BLaER1 (cell line): ENCODE measurements at regions not wholly inside any gene's neighbourhood (a gene's known extent, or its start where the extent isn't known, plus 50 kb on each side); places are given as distances from the start of the nearest gene placed in this dataset.
"Not testable (repeated sequence)": the region's sequence is repeated elsewhere in the genome, so short reads cannot be mapped to it uniquely, and the experiment has no call there.

Experiments
- H3K27ac ChIP-seq: shearing (Covaris generic); formaldehyde crosslinking; 2 replicates; pipeline ENCODE4 v1.8.1; 2022
- H3K27me3 ChIP-seq: shearing (Covaris generic); formaldehyde crosslinking; 2 replicates; pipeline ENCODE4 v1.8.1; 2022
- H3K36me3 ChIP-seq: shearing (Covaris generic); formaldehyde crosslinking; 2 replicates; pipeline ENCODE4 v1.8.1; 2022
- H3K4me1 ChIP-seq: shearing (Covaris generic); formaldehyde crosslinking; 2 replicates; pipeline ENCODE4 v1.8.1; 2022
- H3K4me2 ChIP-seq: shearing (Covaris generic); formaldehyde crosslinking; 2 replicates; pipeline ENCODE4 v1.8.1; 2022
- H3K4me3 ChIP-seq: shearing (Covaris generic); formaldehyde crosslinking; 2 replicates; pipeline ENCODE4 v1.8.1; 2022
- H3K9ac ChIP-seq: shearing (Covaris generic); formaldehyde crosslinking; 2 replicates; pipeline ENCODE4 v1.8.1; 2022
- H3K9me3 ChIP-seq: shearing (Covaris generic); formaldehyde crosslinking; 2 replicates; pipeline ENCODE4 v1.8.1; 2022
- H4K20me1 ChIP-seq: shearing (Covaris generic); formaldehyde crosslinking; 2 replicates; pipeline ENCODE4 v1.8.1; 2022
- Cebpa-rat ChIP-seq: shearing (Covaris generic); IDR thresholded peaks from 2 replicates; pipeline ENCODE4 v1.8.1; 2022

GRCh38 chr3:158920371-158920770 lies 118.5 kb downstream of the MFSD1 start:
- H3K9ac ChIP-seq: no peak overlapping the region
- H3K4me1 ChIP-seq: no peaks in the 10 kb centered on the region
- TF ChIP-seq Cebpa-rat: no peak
- H3K36me3 ChIP-seq: no peaks in the 10 kb centered on the region
- no peaks in the 10 kb centered on the region for H4K20me1 ChIP-seq
- H3K9me3 ChIP-seq: no peaks in the 10 kb centered on the region
- no peak overlapping the region for H3K4me3 ChIP-seq
- no peak overlapping the region for H3K27ac ChIP-seq
- no peak overlapping the region for H3K4me2 ChIP-seq
- H3K27me3 ChIP-seq: no peaks in the 10 kb centered on the region

GRCh38 chr3:158925021-158925420 lies 123.2 kb downstream of the MFSD1 start:
- Histone ChIP-seq H3K4me1 (no peaks in the 10 kb centered on the region), H3K4me2 (no peak overlapping the region), H3K27ac (no peak overlapping the region), H3K36me3 (no peaks in the 10 kb centered on the region), H4K20me1 (no peaks in the 10 kb centered on the region), H3K27me3 (no peaks in the 10 kb centered on the region), H3K9ac (no peak overlapping the region), H3K9me3 (no peaks in the 10 kb centered on the region), H3K4me3 (no peak overlapping the region)
- TF ChIP-seq Cebpa-rat: no peak

- H3K9ac ChIP-seq: no peak overlapping the region
- no peaks in the 10 kb centered on the region for H3K4me1 ChIP-seq
- no peak overlapping the region for H3K27ac ChIP-seq
- H3K9me3 ChIP-seq: no peaks in the 10 kb centered on the region
- H3K27me3 ChIP-seq: no peaks in the 10 kb centered on the region
- TF ChIP-seq Cebpa-rat: no peak
- H3K36me3 ChIP-seq: no peaks in the 10 kb centered on the region
- H4K20me1 ChIP-seq: no peaks in the 10 kb centered on the region
- no peak overlapping the region for H3K4me3 ChIP-seq
- no peak overlapping the region for H3K4me2 ChIP-seq
These were observed 124.1 kb downstream of the MFSD1 start for GRCh38 chr3:158925828-158926494.

DNA sequence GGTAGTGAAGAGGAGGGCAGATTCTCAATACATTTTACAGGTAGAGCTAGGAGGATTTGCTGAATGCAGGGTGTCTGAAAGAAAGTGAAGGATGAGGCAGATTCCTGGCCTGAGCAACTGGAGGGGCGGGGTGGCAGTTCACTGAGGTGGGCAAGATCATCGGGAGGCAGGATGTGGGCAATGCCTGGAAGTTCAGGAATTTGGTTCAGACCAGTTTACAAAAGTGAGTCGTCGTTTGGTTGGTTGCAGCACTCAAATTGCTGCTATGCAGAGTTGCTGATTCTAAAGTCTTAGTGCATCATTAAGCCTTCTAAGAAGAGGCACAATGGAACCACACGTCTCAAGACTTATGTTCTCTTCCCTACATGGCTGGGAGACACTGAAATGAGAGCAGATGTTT lies 134.0 kb downstream of the MFSD1 start:
- Histone ChIP-seq H3K27ac (no peak overlapping the region), H3K36me3 (no peaks in the 10 kb centered on the region), H3K4me2 (no peak overlapping the region), H3K9ac (no peak overlapping the region), H3K4me3 (no peak overlapping the region), H3K4me1 (no peaks in the 10 kb centered on the region), H3K9me3 (no peaks in the 10 kb centered on the region), H4K20me1 (no peaks in the 10 kb centered on the region), H3K27me3 (no peaks in the 10 kb centered on the region)
- TF ChIP-seq Cebpa-rat: no peak

- H3K4me2 ChIP-seq: no peak overlapping the region
- no peaks in the 10 kb centered on the region for H3K4me1 ChIP-seq
- no peak overlapping the region for H3K27ac ChIP-seq
- no peak overlapping the region for H3K9ac ChIP-seq
- TF ChIP-seq Cebpa-rat: no peak
- no peaks in the 10 kb centered on the region for H3K36me3 ChIP-seq
- no peaks in the 10 kb centered on the region for H4K20me1 ChIP-seq
- no peaks in the 10 kb centered on the region for H3K27me3 ChIP-seq
- no peak overlapping the region for H3K4me3 ChIP-seq
- H3K9me3 ChIP-seq: no peaks in the 10 kb centered on the region
These were observed 134.8 kb downstream of the MFSD1 start for GRCh38 chr3:158936530-158937113.

DNA sequence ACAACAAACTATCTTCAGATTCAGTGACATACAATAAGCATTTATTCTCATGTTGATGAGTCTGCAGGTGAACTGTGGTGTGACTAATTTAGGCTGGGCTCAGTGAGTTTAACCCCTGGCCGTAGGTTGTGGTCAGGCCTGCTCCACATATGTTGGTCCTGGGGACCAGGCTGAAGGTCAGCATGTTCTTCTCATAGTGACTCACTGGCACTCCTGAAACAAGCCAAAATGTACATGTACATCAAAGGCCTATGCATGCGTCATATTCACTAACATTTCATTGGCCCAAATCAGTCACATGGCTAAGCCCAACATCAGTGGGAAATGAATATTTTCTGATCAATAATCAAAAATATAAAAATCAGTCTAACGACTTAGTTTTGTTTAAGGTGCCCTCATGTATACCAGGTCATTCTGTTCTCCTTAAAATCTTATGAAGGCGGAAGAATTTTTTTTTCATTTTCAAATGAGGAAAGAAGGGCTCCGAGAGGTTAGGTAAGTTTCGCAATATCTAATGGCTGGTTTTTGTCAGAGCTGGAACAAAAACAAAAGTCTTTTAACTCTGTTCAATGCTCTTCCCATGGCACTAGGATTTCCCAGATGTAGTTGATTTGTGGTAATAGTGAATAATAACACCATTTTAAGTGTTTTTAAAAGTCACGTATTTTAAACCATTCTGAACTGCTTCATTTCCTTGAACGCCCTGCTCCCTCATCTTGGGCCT lies 148.5 kb downstream of the MFSD1 start:
- H3K9ac ChIP-seq: no peak overlapping the region
- no peaks in the 10 kb centered on the region for H4K20me1 ChIP-seq
- H3K4me1 ChIP-seq: no peaks in the 10 kb centered on the region
- H3K4me3 ChIP-seq: no peak overlapping the region
- H3K9me3 ChIP-seq: no peaks in the 10 kb centered on the region
- no peaks in the 10 kb centered on the region for H3K27me3 ChIP-seq
- H3K36me3 ChIP-seq: no peaks in the 10 kb centered on the region
- H3K27ac ChIP-seq: no peak overlapping the region
- peak; percentile 57; the same call in 1 of the 2 replicates for TF ChIP-seq Cebpa-rat
- H3K4me2 ChIP-seq: no peak overlapping the region

DNA sequence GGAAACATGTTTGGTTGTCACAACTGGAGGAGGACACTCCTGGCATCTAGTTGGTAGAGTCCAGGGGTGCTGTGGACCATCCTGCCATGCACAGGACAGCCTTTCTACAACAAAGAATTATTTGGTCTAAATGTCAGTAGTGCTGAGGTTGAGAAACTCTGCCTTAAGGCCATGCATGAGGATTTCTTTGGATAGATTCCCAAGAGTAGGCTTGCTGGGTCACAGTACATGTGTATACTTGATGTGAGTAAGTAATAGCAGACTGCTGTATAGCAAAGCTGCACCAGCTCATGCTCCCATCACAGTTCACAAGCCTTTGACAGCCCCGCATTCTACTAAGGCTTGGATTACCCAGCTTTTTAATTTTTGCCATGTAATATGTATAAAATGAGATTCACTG lies 151.3 kb downstream of the MFSD1 start:
- H3K4me1 ChIP-seq: no peaks in the 10 kb centered on the region
- no peak overlapping the region for H3K4me2 ChIP-seq
- H3K27ac ChIP-seq: no peak overlapping the region
- no peak for TF ChIP-seq Cebpa-rat
- no peaks in the 10 kb centered on the region for H3K27me3 ChIP-seq
- H3K4me3 ChIP-seq: no peak overlapping the region
- H3K36me3 ChIP-seq: no peaks in the 10 kb centered on the region
- no peaks in the 10 kb centered on the region for H4K20me1 ChIP-seq
- no peaks in the 10 kb centered on the region for H3K9me3 ChIP-seq
- no peak overlapping the region for H3K9ac ChIP-seq

DNA sequence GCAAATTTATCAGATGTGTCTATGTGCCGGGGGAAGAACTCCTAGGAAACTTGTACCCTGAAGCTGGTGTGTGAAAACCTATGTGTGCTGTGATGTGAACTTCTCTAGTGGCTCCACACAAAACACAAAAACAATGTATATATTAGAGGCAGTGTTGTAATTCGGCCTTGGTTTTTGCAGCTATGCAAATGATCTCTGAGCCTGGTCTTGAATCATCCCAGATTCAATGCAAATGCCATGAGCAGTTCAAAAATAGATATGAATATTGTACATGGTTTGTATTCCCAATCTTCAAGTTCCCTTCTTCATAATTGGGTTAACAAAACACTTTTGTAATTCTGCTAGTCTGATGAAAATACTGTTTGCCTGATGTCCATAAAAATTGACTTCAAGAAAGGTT lies 152.6 kb downstream of the MFSD1 start:
- Histone ChIP-seq H4K20me1 (no peaks in the 10 kb centered on the region), H3K36me3 (no peaks in the 10 kb centered on the region), H3K9me3 (no peaks in the 10 kb centered on the region), H3K4me3 (no peak overlapping the region), H3K27ac (no peak overlapping the region), H3K27me3 (no peaks in the 10 kb centered on the region), H3K4me2 (no peak overlapping the region), H3K4me1 (no peaks in the 10 kb centered on the region), H3K9ac (no peak overlapping the region)
- TF ChIP-seq Cebpa-rat: no peak

GRCh38 chr3:158957777-158958176 lies 155.9 kb downstream of the MFSD1 start:
- not testable (repeated sequence) for H3K4me3 ChIP-seq, H3K27ac ChIP-seq, H3K9me3 ChIP-seq, H4K20me1 ChIP-seq, H3K4me1 ChIP-seq, H3K36me3 ChIP-seq, H3K27me3 ChIP-seq, H3K9ac ChIP-seq, H3K4me2 ChIP-seq

DNA sequence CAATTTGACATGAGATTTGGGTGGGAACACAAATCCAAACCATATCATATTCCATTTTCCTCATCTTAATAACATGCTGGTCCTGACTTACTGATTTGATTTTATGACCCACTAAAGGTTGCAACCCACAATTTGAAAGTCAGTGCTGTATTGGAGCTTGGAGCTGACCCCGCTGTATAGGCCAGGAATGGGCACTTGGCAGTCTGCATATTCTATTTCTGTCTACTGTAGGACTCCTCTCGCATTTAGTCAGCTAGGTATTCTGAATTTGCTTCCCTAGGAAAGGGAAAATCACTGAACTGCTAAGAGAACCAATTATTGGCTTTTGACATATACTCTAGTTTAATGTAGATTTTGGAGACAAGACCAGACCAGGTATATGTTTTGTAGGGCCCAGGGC lies 157.0 kb downstream of the MFSD1 start:
- Histone ChIP-seq H3K4me3 (no peak overlapping the region), H3K9ac (no peak overlapping the region), H3K4me1 (no peaks in the 10 kb centered on the region), H3K27me3 (no peaks in the 10 kb centered on the region), H3K9me3 (no peaks in the 10 kb centered on the region), H4K20me1 (no peaks in the 10 kb centered on the region), H3K4me2 (no peak overlapping the region), H3K36me3 (no peaks in the 10 kb centered on the region), H3K27ac (no peak overlapping the region)
- TF ChIP-seq Cebpa-rat: no peak
